GM19238 (cell line): ENCODE measurements at regions not wholly inside any gene's neighbourhood (a gene's known extent, or its start where the extent isn't known, plus 50 kb on each side); places are given as distances from the start of the nearest gene placed in this dataset.

ENCODE experiments used
- DNase-seq: peaks from one replicate; pipeline ENCODE4 v3.0.0; 2011; ENCODE audit warnings: low spot score; ENCODE audit not compliant: insufficient read length

- DNase-seq: no peak
Observed at GRCh38 chr12:92277795-92278194, 132.1 kb upstream of the BTG1 start.

DNA sequence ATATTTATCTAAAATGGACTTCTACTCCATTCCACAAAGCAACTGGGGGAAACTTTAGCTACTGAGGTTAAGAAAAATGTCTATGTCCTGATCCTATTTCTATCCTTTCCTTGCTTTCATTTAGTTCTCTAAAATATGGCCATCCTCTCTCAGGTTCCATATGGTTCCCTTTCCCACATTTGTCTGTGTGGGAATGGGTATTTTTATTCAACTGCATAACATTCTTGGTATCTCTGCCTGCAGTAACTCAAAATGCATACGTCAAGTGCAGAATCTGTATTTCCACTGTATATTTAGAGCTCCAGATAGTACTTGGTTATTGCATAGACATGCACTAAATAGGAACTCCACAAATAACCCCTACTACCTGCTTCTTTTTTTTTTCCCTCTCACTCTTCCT lies 130.6 kb upstream of the BTG1 start:
- no peak for DNase-seq

- DNase-seq: no peak
Observed at GRCh38 chr12:92275443-92276154, 130.0 kb upstream of the BTG1 start.

GRCh38 chr12:92273076-92273475 lies 127.4 kb upstream of the BTG1 start:
- DNase-seq: no peak

- no peak for DNase-seq
Observed at GRCh38 chr12:92272061-92272964, 126.7 kb upstream of the BTG1 start.

GRCh38 chr12:92271341-92271740 lies 125.7 kb upstream of the BTG1 start:
- no peak for DNase-seq

DNA sequence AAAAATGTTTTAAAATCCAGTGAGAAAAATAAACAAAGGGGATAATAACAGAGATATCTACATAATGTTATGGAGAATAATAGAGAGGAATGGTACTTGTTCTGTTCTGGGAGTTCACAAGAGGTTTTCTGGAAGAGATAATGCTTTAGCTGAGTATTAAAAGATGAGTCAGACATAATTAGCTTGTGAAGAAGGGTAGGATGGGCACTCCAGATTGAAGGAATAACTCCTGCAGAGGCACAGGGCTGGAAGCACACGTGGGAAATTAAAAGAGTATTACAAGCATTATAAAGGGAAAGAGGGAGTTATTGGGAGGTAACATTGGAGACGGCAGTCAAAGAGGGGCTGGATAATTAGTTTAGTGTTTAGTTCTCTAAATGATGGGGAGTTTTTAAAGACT lies 124.9 kb upstream of the BTG1 start:
- DNase-seq: no peak

- no peak for DNase-seq
Observed at GRCh38 chr12:92268946-92269345, 123.3 kb upstream of the BTG1 start.

DNA sequence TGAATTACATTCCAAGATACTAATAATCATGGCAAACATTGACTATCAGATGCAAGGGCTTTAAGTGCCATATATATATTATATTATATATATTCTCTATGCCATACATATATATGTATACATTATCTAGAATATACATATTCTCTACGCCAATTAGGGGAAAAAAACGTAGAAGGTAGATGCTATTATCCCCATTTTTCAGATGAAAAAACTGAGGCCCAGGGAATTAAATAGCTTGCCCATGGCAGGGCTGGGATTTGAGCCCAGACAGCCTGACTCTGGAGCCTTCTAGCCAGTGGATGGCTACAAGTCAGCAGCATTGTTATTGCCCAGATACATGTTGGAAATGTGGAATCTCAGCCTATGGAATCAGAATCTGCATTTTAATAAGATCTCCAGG lies 116.0 kb upstream of the BTG1 start:
- DNase-seq: no peak

GRCh38 chr12:92261071-92261470 lies 115.4 kb upstream of the BTG1 start:
- no peak for DNase-seq

GRCh38 chr12:92259696-92260251 lies 114.1 kb upstream of the BTG1 start:
- no peak for DNase-seq

GRCh38 chr12:92259291-92259690 lies 113.6 kb upstream of the BTG1 start:
- no peak for DNase-seq

GRCh38 chr12:92257261-92257660 lies 111.6 kb upstream of the BTG1 start:
- no peak for DNase-seq

DNA sequence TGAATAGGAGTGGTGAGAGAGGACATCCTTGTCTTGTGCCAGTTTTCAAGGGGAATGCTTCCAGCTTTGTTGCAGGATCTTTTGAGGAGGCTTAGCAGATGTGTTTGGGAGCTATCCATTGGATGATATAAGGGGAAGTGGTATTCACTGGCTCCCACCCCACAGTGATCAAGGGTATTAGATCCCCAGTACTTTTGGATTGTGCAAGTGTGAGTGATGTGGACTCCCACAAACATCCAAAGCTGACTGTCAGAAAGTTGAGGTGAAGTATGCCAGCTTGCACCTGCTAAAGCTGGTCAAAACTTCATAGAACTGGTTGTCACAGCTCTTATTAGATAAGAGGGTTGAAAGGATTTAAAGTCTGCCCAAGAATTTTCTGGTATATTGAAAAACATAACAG lies 110.1 kb upstream of the BTG1 start:
- no peak for DNase-seq

GRCh38 chr12:92253301-92253700 lies 107.7 kb upstream of the BTG1 start:
- no peak for DNase-seq

- DNase-seq: no peak
Observed at GRCh38 chr12:92248977-92249376, 103.3 kb upstream of the BTG1 start.

DNA sequence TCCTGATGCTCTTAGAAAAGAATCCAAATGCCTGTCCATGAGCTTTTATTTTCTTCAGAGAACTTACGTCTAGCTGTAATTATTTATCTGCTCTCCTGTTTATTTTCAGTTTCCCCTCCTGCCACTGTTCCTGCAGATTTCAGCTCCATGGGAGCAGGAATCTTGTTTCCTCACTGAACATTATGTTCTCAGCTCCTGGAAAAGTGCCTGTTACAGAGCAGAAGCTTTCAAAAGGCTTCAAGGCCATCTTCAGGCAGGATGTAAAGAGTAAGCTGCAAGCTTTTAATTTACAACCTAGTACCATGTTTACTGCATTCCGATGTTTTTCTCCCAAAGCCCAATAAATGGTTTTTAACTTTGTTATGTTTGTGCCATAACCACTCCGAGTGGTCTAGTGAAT lies 98.4 kb upstream of the BTG1 start:
- no peak for DNase-seq

GRCh38 chr12:92242907-92243306 lies 97.3 kb upstream of the BTG1 start:
- no peak for DNase-seq

GRCh38 chr12:92237762-92238523 lies 92.3 kb upstream of the BTG1 start:
- DNase-seq: no peak

- DNase-seq: no peak
Observed at GRCh38 chr12:92237262-92237661, 91.6 kb upstream of the BTG1 start.

- no peak for DNase-seq
Observed at GRCh38 chr12:92235703-92236472, 90.2 kb upstream of the BTG1 start.
